Spleen (tissue), 7 donors: ENCODE measurements at regions not wholly inside any gene's neighbourhood (a gene's known extent, or its start where the extent isn't known, plus 50 kb on each side); places are given as distances from the start of the nearest gene placed in this dataset.

Source experiments
- POLR2A ChIP-seq, 3 donors: fragments of 450-650 bp; IDR thresholded peaks; one replicate each; pipeline ENCODE4 v1.5.1; 2017; ENCODE audit warnings: antibody characterized with exemption in 3 of 3, mild to moderate bottlenecking in 1 of 3
- POLR2AphosphoS5 ChIP-seq, 3 donors: sonication (generic); formaldehyde crosslinking; IDR thresholded peaks; one replicate each; pipeline ENCODE4 v1.5.1; 2017; ENCODE audit warnings: antibody characterized with exemption in 3 of 3
- TF ChIP-seq, protein P1 (sequence below), 11 experiments: fragments of 200-600 bp in 7 of 11; fragments of 450-650 bp in 4 of 11; sonication (generic) in 4 of 11; IDR thresholded peaks in 8 of 11; conservative IDR thresholded peaks in 3 of 11; 1 replicate in 7 of 11; 2 replicates in 4 of 11; pipeline versions ENCODE4 v1.4.0 to v1.8.0; 2016 to 2021; ENCODE audit warnings: antibody characterized with exemption in 11 of 11, inconsistent platforms in 4 of 11, mild to moderate bottlenecking in 1 of 11
- donor health status: DM: no; HTN: no; CAD: no; lungs with moderate emphysema.
- donor health status: DM: no; HTN: no; CAD: no.
- donor health status: DM: no; HTN: no; CAD: no.

DNA sequence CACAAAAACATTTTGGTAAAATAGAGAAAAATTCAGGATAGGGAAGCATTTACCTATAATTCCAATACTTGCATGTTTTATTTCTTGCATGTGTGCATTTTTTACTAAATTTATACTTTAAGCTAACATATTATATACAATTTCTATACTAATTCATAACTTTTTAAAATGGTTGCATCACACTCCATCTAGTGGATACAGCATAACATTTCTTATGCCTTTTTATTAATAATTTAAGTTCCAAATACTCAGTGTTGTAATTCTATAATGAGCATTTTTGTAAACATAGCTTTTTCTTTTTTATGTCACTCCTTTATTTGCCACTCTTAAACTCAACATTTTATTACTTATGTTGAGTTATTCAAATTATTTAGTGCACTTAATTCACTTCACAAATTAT, 477.7 kb downstream of the ZBBX start:
- TF ChIP-seq, protein P1, sequence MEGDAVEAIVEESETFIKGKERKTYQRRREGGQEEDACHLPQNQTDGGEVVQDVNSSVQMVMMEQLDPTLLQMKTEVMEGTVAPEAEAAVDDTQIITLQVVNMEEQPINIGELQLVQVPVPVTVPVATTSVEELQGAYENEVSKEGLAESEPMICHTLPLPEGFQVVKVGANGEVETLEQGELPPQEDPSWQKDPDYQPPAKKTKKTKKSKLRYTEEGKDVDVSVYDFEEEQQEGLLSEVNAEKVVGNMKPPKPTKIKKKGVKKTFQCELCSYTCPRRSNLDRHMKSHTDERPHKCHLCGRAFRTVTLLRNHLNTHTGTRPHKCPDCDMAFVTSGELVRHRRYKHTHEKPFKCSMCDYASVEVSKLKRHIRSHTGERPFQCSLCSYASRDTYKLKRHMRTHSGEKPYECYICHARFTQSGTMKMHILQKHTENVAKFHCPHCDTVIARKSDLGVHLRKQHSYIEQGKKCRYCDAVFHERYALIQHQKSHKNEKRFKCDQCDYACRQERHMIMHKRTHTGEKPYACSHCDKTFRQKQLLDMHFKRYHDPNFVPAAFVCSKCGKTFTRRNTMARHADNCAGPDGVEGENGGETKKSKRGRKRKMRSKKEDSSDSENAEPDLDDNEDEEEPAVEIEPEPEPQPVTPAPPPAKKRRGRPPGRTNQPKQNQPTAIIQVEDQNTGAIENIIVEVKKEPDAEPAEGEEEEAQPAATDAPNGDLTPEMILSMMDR (IDR thresholded peaks at IDR 0.05 in 8 of 11, conservative IDR thresholded peaks at IDR 0.05 in 3 of 11) = no peak
- TF ChIP-seq POLR2AphosphoS5 (IDR thresholded peaks at IDR 0.05) (no peak), POLR2A (IDR thresholded peaks at IDR 0.05) (no peak)
